HCT116 (cell line): ENCODE measurements at regions not wholly inside any gene's neighbourhood (a gene's known extent, or its start where the extent isn't known, plus 50 kb on each side); places are given as distances from the start of the nearest gene placed in this dataset.

Experiments used
- ATAC-seq: fragments of 200-7000 bp; cut with Tn5 transposase; 2 replicates; pipeline ENCODE4 v1.9.1; 2020; ENCODE audit warnings: mild to moderate bottlenecking, moderate library complexity
- BruUV-seq: library from RNA; stranded (reverse); fragments of 400-500 nt; replicated peaks from 2 replicates; lab custom pipeline; 2021; lab: Mats Ljungman, UMichigan
- CTCF ChIA-PET: fragments of 300-600 bp; sonication (Branson Sonifier 250); formaldehyde crosslinking; loops from one replicate; lab custom pipeline; 2021; ENCODE audit warnings: antibody characterized with exemption; lab: Charles Lee
- POLR2A ChIA-PET: fragments of 300-600, 350-600 bp; sonication (Branson Sonifier 250); formaldehyde crosslinking; loops from one replicate; lab custom pipeline; 2021; ENCODE audit warnings: antibody characterized with exemption; lab: Charles Lee
- RAD21 ChIA-PET, 2 experiments: fragments of 300-600 bp; sonication (Branson Sonifier 250); formaldehyde crosslinking; loops; one replicate each; lab custom pipeline; 2023; ENCODE audit warnings: low total read pairs in 2 of 2; ENCODE audit not compliant: uncharacterized antibody in 2 of 2, unreplicated experiment in 2 of 2, low non-redundant PET in 1 of 2; lab: Charles Lee
- DNase-seq: peaks from one replicate; pipeline ENCODE4 v3.0.0-alpha.2; 2010; ENCODE audit warnings: low read depth, low spot score
- H2AFZ ChIP-seq: fragments of 200-600 bp; shearing (Covaris generic), sonication (generic); 2 replicates; pipeline ENCODE4 v1.6.1; 2017; ENCODE audit warnings: low read depth, mixed run types, mixed read lengths, antibody characterized with exemption, low read length; ENCODE audit not compliant: poor library complexity, severe bottlenecking
- H3K27ac ChIP-seq: 2 replicates; pipeline ENCODE4 v1.5.1; 2012; ENCODE audit warnings: low read depth, low read length
- H3K27me3 ChIP-seq: fragments of 200-600 bp; sonication (generic); 2 replicates; pipeline ENCODE4 v1.6.1; 2016; ENCODE audit warnings: mixed run types, low read length, mixed read lengths; ENCODE audit not compliant: insufficient read depth
- H3K36me3 ChIP-seq, 2 experiments: fragments of 200-500 bp in 1 of 2; fragments of 200-600 bp in 1 of 2; sonication (Bioruptor generic) in 1 of 2; sonication (generic) in 1 of 2; 2 replicates each; pipeline versions ENCODE4 v1.5.1 to v1.6.1; 2014 to 2016; ENCODE audit warnings: low read length in 2 of 2, inconsistent platforms in 1 of 2, mixed read lengths in 1 of 2, mixed run types in 1 of 2; ENCODE audit not compliant: insufficient read depth in 2 of 2, control insufficient read depth in 1 of 2
- H3K4me1 ChIP-seq, 2 experiments: fragments of 200-600 bp in 1 of 2; sonication (generic) in 1 of 2; 2 replicates each; pipeline versions ENCODE4 v1.5.1 to v1.6.1; 2012 to 2017; ENCODE audit warnings: low read length in 2 of 2, inconsistent platforms in 1 of 2, mild to moderate bottlenecking in 1 of 2, mixed read lengths in 1 of 2, mixed run types in 1 of 2, moderate library complexity in 1 of 2; ENCODE audit not compliant: insufficient read depth in 2 of 2, control insufficient read depth in 1 of 2
- H3K4me2 ChIP-seq: fragments of 200-600 bp; sonication (generic); 2 replicates; pipeline ENCODE4 v1.6.1; 2017; ENCODE audit warnings: mixed run types, low read length, mixed read lengths
- H3K4me3 ChIP-seq, 2 experiments: fragments of 200-600 bp in 1 of 2; sonication (generic) in 1 of 2; replicated peaks in 1 of 2; 2 replicates each; pipeline ENCODE4 v1.5.1; 2011 to 2016; ENCODE audit warnings: low read length in 2 of 2, control low read depth in 1 of 2, low read depth in 1 of 2, mild to moderate bottlenecking in 1 of 2, mixed read lengths in 1 of 2, mixed run types in 1 of 2
- H3K79me2 ChIP-seq: fragments of 200-600 bp; sonication (generic); 2 replicates; pipeline ENCODE4 v1.6.1; 2017; ENCODE audit warnings: mild to moderate bottlenecking, mixed run types, low read length, moderate library complexity, mixed read lengths; ENCODE audit not compliant: insufficient read depth
- H3K9ac ChIP-seq: fragments of 200-600 bp; sonication (generic); 2 replicates; pipeline ENCODE4 v1.6.1; 2016; ENCODE audit warnings: low read length, mixed read lengths
- H3K9me2 ChIP-seq: fragments of 200-600 bp; sonication (generic), shearing (Covaris generic); 2 replicates; pipeline ENCODE4 v1.6.1; 2017; ENCODE audit warnings: mixed run types, mild to moderate bottlenecking, moderate library complexity; ENCODE audit not compliant: insufficient read depth
- H3K9me3 ChIP-seq, 2 experiments: fragments of 200-500 bp in 1 of 2; fragments of 200-600 bp in 1 of 2; sonication (Bioruptor generic) in 1 of 2; sonication (generic) in 1 of 2; 2 replicates each; pipeline ENCODE4 v1.6.1; 2014 to 2017; ENCODE audit warnings: low read length in 2 of 2, mixed read lengths in 2 of 2, inconsistent platforms in 1 of 2, low read depth in 1 of 2, mild to moderate bottlenecking in 1 of 2, mixed run types in 1 of 2, moderate library complexity in 1 of 2; ENCODE audit not compliant: control insufficient read depth in 1 of 2, insufficient read depth in 1 of 2
- H4K20me1 ChIP-seq: fragments of 200-600 bp; sonication (generic), shearing (Covaris generic); 2 replicates; pipeline ENCODE4 v1.6.1; 2017; ENCODE audit warnings: mixed run types, mild to moderate bottlenecking, moderate library complexity; ENCODE audit not compliant: insufficient read depth
- CEBPB ChIP-seq: IDR thresholded peaks from 2 replicates; pipeline ENCODE4 v1.6.1; 2012; ENCODE audit warnings: low read depth
- CTCF ChIP-seq, 3 experiments: fragments of 200-600 bp in 1 of 3; sonication (generic) in 1 of 3; IDR thresholded peaks in 2 of 3; conservative IDR thresholded peaks in 1 of 3; 2 replicates each; pipeline ENCODE4 v1.5.1; 2012 to 2017; ENCODE audit warnings: low read depth in 2 of 3, low read length in 2 of 3, antibody characterized with exemption in 1 of 3, borderline replicate concordance in 1 of 3, control low read depth in 1 of 3, mild to moderate bottlenecking in 1 of 3, mixed read lengths in 1 of 3, mixed run types in 1 of 3, moderate library complexity in 1 of 3; ENCODE audit not compliant: insufficient read depth in 1 of 3
- EZH2phosphoT487 ChIP-seq: fragments of 200-600 bp; IDR thresholded peaks from 2 replicates; pipeline ENCODE4 v1.6.1; 2018; ENCODE audit warnings: antibody characterized with exemption, borderline replicate concordance
- FOSL1 ChIP-seq: IDR thresholded peaks from 2 replicates; pipeline ENCODE4 v1.6.1; 2012; ENCODE audit warnings: low read depth
- POLR2A ChIP-seq: IDR thresholded peaks from 2 replicates; pipeline ENCODE4 v1.7.0; 2011; ENCODE audit warnings: borderline replicate concordance; ENCODE audit not compliant: insufficient read depth, insufficient read length; ENCODE audit errors: extremely low read depth
- POLR2AphosphoS5 ChIP-seq: IDR thresholded peaks from 2 replicates; pipeline ENCODE4 v1.6.1; 2011; ENCODE audit warnings: mild to moderate bottlenecking, low read depth, low read length, moderate library complexity
- RAD21 ChIP-seq: IDR thresholded peaks from 2 replicates; pipeline ENCODE4 v1.6.1; 2012; ENCODE audit warnings: low read depth, mild to moderate bottlenecking
- REST ChIP-seq: IDR thresholded peaks from 2 replicates; pipeline ENCODE4 v1.6.1; 2012; ENCODE audit warnings: low read depth
- SIN3A ChIP-seq: IDR thresholded peaks from 2 replicates; pipeline ENCODE4 v1.6.1; 2012; ENCODE audit warnings: low read depth
- SP1 ChIP-seq: IDR thresholded peaks from 2 replicates; pipeline ENCODE4 v1.6.1; 2012; ENCODE audit warnings: low read depth
- SRF ChIP-seq: IDR thresholded peaks from 2 replicates; pipeline ENCODE4 v1.6.1; 2012; ENCODE audit warnings: low read depth
- TCF7L2 ChIP-seq: IDR thresholded peaks from 2 replicates; pipeline ENCODE4 v1.7.0; 2011; ENCODE audit warnings: borderline replicate concordance, inconsistent platforms; ENCODE audit not compliant: insufficient read depth, insufficient read length; ENCODE audit errors: extremely low read depth
- ZBTB33 ChIP-seq: IDR thresholded peaks from 2 replicates; pipeline ENCODE4 v1.6.1; 2011; ENCODE audit warnings: mild to moderate bottlenecking, low read length, moderate library complexity; ENCODE audit not compliant: insufficient replicate concordance; ENCODE audit errors: extremely low read depth
- ZFX ChIP-seq: fragments of 450-650 bp; IDR thresholded peaks from 2 replicates; pipeline ENCODE4 v1.6.1; 2017
- intact Hi-C: fragments of 100-400 bp; cut with micrococcal nuclease; formaldehyde crosslinking; loops from 2 replicates; pipeline ENCODE4 v1.10.0; 2022

- no TSS peak for BruUV-seq
- Histone ChIP-seq H3K9ac (no peak overlapping the region), H3K4me1 (no peaks in the 10 kb centered on the region), H2AFZ (no peak overlapping the region), H4K20me1 (no peaks in the 10 kb centered on the region), H3K4me3 (no peak overlapping the region), H3K79me2 (no peaks in the 10 kb centered on the region), H3K9me2 (no peaks in the 10 kb centered on the region), H3K27ac (no peak overlapping the region), H3K27me3 (no peaks in the 10 kb centered on the region), H3K4me2 (no peak overlapping the region), H3K36me3 (no peaks in the 10 kb centered on the region), H3K9me3 (no peaks in the 10 kb centered on the region)
- ATAC-seq (no peak), DNase-seq (no peak)
- ChIA-PET RAD21 (no interaction called here), CTCF (no interaction called here), POLR2A (no interaction called here)
- intact Hi-C loops: no loop called here
- no peak for TF ChIP-seq TCF7L2
- TF ChIP-seq REST: no peak
- TF ChIP-seq ZFX: no peak
- no peak for TF ChIP-seq ZBTB33
- TF ChIP-seq POLR2AphosphoS5: no peak
- TF ChIP-seq CEBPB: no peak
- no peak for TF ChIP-seq SIN3A
- TF ChIP-seq SP1: no peak
- TF ChIP-seq POLR2A: no peak
- TF ChIP-seq RAD21: no peak
- no peak for TF ChIP-seq EZH2phosphoT487
- no peak for TF ChIP-seq FOSL1
- no peak for TF ChIP-seq SRF
- TF ChIP-seq CTCF (IDR thresholded peaks at IDR 0.05 in 2 of 3, conservative IDR thresholded peaks at IDR 0.05 in 1 of 3; ENCODE audit: borderline replicate concordance in 1 of 3, insufficient read depth in 1 of 3, low read depth in 2 of 3, low read length in 2 of 3): no peak
Observed at GRCh38 chr12:5232826-5233500, 189.3 kb downstream of the KCNA5 start.
